Activated B cell treated with CpG ODN at 0.5 μM for 24 hours (primary cell): ENCODE measurements at regions not wholly inside any gene's neighbourhood (a gene's known extent, or its start where the extent isn't known, plus 50 kb on each side); places are given as distances from the start of the nearest gene placed in this dataset.

Experiments
- ATAC-seq: fragments of 200-7000 bp; cut with Tn5 transposase; one replicate; pipeline ENCODE4 v1.10.0; 2021; ENCODE audit warnings: low read depth, mild to moderate bottlenecking, moderate library complexity
- CTCF ChIA-PET: fragments of 350-600 bp; sonication (Branson Sonifier 250); formaldehyde crosslinking; loops from one replicate; lab custom pipeline; 2021; ENCODE audit warnings: antibody characterized with exemption; lab: Charles Lee
- POLR2A ChIA-PET: fragments of 350-600 bp; sonication (Branson Sonifier 250); formaldehyde crosslinking; loops from one replicate; lab custom pipeline; 2021; ENCODE audit warnings: antibody characterized with exemption; lab: Charles Lee
- DNase-seq: peaks from one replicate; pipeline ENCODE4 v3.0.0; 2022
- H3K27ac Mint-ChIP-seq: one replicate; pipeline ENCODE4 v1.8.0; 2020; ENCODE audit warnings: mixed read lengths
- H3K27me3 Mint-ChIP-seq: one replicate; pipeline ENCODE4 v1.8.0; 2021; ENCODE audit warnings: mixed read lengths
- H3K36me3 Mint-ChIP-seq: one replicate; pipeline ENCODE4 v1.8.0; 2021; ENCODE audit warnings: low read depth, mixed read lengths
- H3K4me1 Mint-ChIP-seq: one replicate; pipeline ENCODE4 v1.8.0; 2021; ENCODE audit warnings: mixed read lengths
- H3K4me3 Mint-ChIP-seq: one replicate; pipeline ENCODE4 v1.8.0; 2020; ENCODE audit warnings: mild to moderate bottlenecking, mixed read lengths
- H3K9me3 Mint-ChIP-seq: one replicate; pipeline ENCODE4 v1.8.0; 2020; ENCODE audit warnings: mixed read lengths
- CTCF ChIP-seq: fragments of 200-600 bp; IDR thresholded peaks from one replicate; pipeline ENCODE4 v1.8.0; 2022; ENCODE audit warnings: antibody characterized with exemption, mild to moderate bottlenecking
- intact Hi-C: fragments of 100-400 bp; cut with micrococcal nuclease; formaldehyde crosslinking; loops from one replicate; pipeline ENCODE4 v1.15.1; 2024

DNA sequence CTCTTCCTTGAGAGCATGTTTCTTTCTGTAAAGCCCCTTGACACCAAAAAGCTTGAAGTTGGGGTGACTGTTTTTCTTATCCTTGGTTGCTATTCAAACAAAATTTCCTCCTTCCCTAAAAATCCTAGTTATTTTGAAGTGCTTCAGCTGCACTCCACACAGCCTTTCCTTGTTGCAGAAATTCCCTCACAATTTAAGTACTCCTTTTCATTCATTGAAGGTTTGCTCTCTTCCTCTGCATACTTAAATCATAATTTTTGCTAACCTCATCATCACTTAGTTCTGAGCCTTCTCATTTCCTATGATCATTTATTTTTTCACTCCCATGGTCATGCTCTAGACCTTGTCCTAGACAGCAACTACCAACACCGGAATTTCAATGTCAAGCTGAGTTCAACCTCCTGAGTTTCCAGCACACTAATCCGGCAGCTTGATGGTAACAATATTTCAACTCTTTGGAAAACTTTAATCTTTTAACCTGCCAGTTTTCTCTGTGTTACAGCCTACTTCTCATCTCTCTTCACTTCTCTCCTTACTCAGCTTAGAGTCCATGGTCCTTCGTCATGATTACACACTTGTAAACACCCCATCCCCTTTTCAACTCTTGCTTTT lies 78.7 kb upstream of the ACTBL2 start:
- peaks cover 2% of the 10 kb centered on the region for H3K27me3 Mint-ChIP-seq
- H3K4me1 Mint-ChIP-seq: no peaks in the 10 kb centered on the region
- no peak for TF ChIP-seq CTCF
- H3K27ac Mint-ChIP-seq: no peak overlapping the region
- H3K36me3 Mint-ChIP-seq: no peaks in the 10 kb centered on the region
- ChIA-PET CTCF (no interaction called here), POLR2A (no interaction called here)
- no peaks in the 10 kb centered on the region for H3K9me3 Mint-ChIP-seq
- intact Hi-C loops: no loop called here
- H3K4me3 Mint-ChIP-seq: no peak overlapping the region
- ATAC-seq (no peak), DNase-seq (no peak)

DNA sequence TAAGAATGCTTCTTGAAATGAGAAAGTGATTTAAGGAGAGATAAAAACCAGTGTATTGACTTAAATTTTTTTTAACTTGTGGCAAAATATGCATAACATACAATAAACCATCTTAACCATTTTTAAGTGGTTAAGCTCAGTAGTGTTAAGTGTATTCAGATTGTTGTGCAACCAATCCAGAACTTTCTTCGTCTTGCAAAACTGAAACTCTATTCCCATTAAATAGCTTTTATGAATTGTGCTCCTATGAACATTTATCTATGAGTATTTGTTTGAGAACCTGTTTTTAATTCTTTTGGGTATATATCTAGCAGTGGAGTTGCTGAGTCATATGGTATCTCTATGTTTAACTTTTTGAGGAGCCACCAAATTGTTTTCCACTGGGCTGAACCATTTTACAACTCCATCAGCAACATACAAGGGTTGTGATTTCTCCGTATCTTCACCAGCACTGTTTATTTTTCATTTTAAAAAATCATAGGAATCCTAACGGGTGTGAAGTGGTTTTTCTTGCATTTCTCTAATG lies 76.6 kb upstream of the ACTBL2 start:
- intact Hi-C loops: no loop called here
- H3K27ac Mint-ChIP-seq: no peak overlapping the region
- H3K9me3 Mint-ChIP-seq: no peaks in the 10 kb centered on the region
- ATAC-seq: no peak
- H3K4me3 Mint-ChIP-seq: no peak overlapping the region
- no peak for TF ChIP-seq CTCF
- no peaks in the 10 kb centered on the region for H3K36me3 Mint-ChIP-seq
- POLR2A ChIA-PET: no interaction called here
- H3K27me3 Mint-ChIP-seq: peaks cover 2% of the 10 kb centered on the region
- H3K4me1 Mint-ChIP-seq: no peaks in the 10 kb centered on the region
- CTCF ChIA-PET: no interaction called here
- DNase-seq: no peak

DNA sequence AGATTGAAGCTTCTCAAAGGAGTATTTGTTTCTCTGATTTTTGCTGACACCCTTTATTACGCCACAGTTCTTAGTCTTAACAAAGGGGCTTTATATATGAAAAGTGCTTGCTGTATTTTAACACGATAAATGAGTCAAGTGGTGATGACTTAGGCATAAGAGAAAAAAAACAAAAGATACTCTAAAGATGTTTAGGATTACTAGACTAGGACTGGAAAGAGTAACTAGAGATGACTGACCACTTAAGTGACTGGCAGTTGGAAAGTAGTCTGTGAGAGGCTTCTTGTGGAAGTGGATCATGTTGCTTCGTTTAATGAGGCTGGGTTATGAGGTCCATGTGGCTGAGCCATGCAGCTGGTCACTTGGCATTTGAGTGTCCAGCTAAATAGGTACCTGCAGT lies 69.4 kb upstream of the ACTBL2 start:
- CTCF ChIA-PET: no interaction called here
- H3K27ac Mint-ChIP-seq: no peak overlapping the region
- H3K4me3 Mint-ChIP-seq: no peak overlapping the region
- H3K4me1 Mint-ChIP-seq: no peaks in the 10 kb centered on the region
- ATAC-seq: no peak
- H3K27me3 Mint-ChIP-seq: no peaks in the 10 kb centered on the region
- no peaks in the 10 kb centered on the region for H3K9me3 Mint-ChIP-seq
- intact Hi-C loops: no loop called here
- no peak for DNase-seq
- POLR2A ChIA-PET: no interaction called here
- TF ChIP-seq CTCF: no peak
- H3K36me3 Mint-ChIP-seq: no peaks in the 10 kb centered on the region

DNA sequence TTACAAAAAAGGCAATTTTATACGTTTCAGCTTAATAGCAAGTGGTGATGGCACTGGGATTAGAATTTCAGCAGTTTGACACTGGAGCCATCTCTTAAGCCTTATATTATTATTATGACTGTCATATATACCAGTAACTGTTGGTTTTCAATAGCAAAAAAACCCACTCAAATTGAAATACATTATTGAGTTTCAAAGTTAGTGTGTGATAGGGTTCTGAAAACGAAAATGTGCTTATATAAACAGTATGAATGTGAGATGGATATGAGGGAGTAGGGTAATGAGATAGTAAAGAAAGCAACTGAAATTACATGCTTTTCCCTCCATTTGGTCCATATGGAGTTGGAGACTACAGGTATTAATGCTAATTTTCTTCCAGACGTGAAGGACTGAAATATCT lies 68.6 kb upstream of the ACTBL2 start:
- H3K27me3 Mint-ChIP-seq: no peaks in the 10 kb centered on the region
- ChIA-PET CTCF (no interaction called here), POLR2A (no interaction called here)
- no peak overlapping the region for H3K27ac Mint-ChIP-seq
- ATAC-seq: no peak
- no peak overlapping the region for H3K4me3 Mint-ChIP-seq
- no peak for DNase-seq
- intact Hi-C loops: no loop called here
- H3K4me1 Mint-ChIP-seq: no peaks in the 10 kb centered on the region
- H3K9me3 Mint-ChIP-seq: no peaks in the 10 kb centered on the region
- no peaks in the 10 kb centered on the region for H3K36me3 Mint-ChIP-seq
- TF ChIP-seq CTCF: no peak

DNA sequence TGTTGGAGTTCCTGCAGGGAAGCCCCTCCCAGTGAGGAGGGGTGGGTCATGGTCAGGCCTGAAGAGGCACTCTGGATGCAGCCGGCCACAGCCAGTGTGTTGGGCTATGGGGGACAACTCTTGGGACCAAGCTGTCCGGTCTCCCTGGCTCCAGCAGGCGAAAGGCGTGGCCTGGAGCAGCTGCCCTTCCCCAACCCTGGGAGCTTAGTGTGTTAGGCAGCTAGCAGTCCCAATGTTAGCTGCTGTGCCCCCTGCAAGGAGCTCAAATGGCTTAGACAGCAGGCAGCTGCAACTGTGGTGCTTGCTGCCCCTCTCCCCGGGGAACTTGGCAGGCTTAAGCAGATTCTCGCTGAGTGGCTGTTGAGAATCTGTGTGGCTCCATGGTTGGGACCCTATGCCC lies 67.5 kb upstream of the ACTBL2 start:
- Mint-ChIP-seq H3K36me3 (no peaks in the 10 kb centered on the region), H3K27ac (no peak overlapping the region), H3K4me3 (no peak overlapping the region), H3K9me3 (no peaks in the 10 kb centered on the region), H3K4me1 (no peaks in the 10 kb centered on the region), H3K27me3 (no peaks in the 10 kb centered on the region)
- POLR2A ChIA-PET: no interaction called here
- ATAC-seq: no peak
- TF ChIP-seq CTCF: no peak
- CTCF ChIA-PET: no interaction called here
- intact Hi-C loops: no loop called here
- no peak for DNase-seq
